ENCODE measurements at regions not wholly inside any gene's neighbourhood (a gene's known extent, or its start where the extent isn't known, plus 50 kb on each side); places are given as distances from the start of the nearest gene placed in this dataset.
A peak's percentile ranks its signal among the peaks of the same experiment; 100 is the strongest.

GRCh38 chr1:193593147-193593885 lies 406.9 kb upstream of the B3GALT2 start:
- peaks cover 7% of the 10 kb centered on the region for H3K4me1 ChIP-seq (ENCODE audit: control insufficient read depth, insufficient read depth, low read length, poor library complexity, severe bottlenecking)
- H3K4me3 ChIP-seq (ENCODE audit: extremely low read depth, insufficient read depth, low read length, poor library complexity, severe bottlenecking) = no peak overlapping the region
- no peaks in the 10 kb centered on the region for H3K9me3 ChIP-seq (ENCODE audit: control insufficient read depth, low read length)
- WGBS, 2 experiments (ENCODE audit: insufficient coverage in 2 of 2) = 100% methylated on average over 1 of the region's 3 CpGs; no CpG with 5 or more reads in 1 of the 2 experiments
- H3K27ac ChIP-seq (ENCODE audit: low read depth, low read length, severe bottlenecking) = no peak overlapping the region
- H3K36me3 ChIP-seq (ENCODE audit: control insufficient read depth, insufficient read depth, low read length) = no peaks in the 10 kb centered on the region

GRCh38 chr1:193592317-193592716 lies 405.9 kb upstream of the B3GALT2 start:
- H3K9me3 ChIP-seq (ENCODE audit: control insufficient read depth, low read length) = no peaks in the 10 kb centered on the region
- no peak overlapping the region for H3K27ac ChIP-seq (ENCODE audit: low read depth, low read length, severe bottlenecking)

GRCh38 chr1:193590102-193590501 lies 403.7 kb upstream of the B3GALT2 start:
- H3K36me3 ChIP-seq (ENCODE audit: control insufficient read depth, insufficient read depth, low read length) = no peaks in the 10 kb centered on the region
- H3K4me1 ChIP-seq (ENCODE audit: control insufficient read depth, insufficient read depth, low read length, poor library complexity, severe bottlenecking) = peaks cover 9% of the 10 kb centered on the region
- no peak overlapping the region for H3K4me3 ChIP-seq (ENCODE audit: extremely low read depth, insufficient read depth, low read length, poor library complexity, severe bottlenecking)

More at GRCh38 chr1:193592317-193592716, 405.9 kb upstream of the B3GALT2 start:
- Histone ChIP-seq H3K4me3 (ENCODE audit: extremely low read depth, insufficient read depth, low read length, poor library complexity, severe bottlenecking) (no peak overlapping the region), H3K36me3 (ENCODE audit: control insufficient read depth, insufficient read depth, low read length) (no peaks in the 10 kb centered on the region), H3K4me1 (ENCODE audit: control insufficient read depth, insufficient read depth, low read length, poor library complexity, severe bottlenecking) (peaks cover 9% of the 10 kb centered on the region)
- 74% methylated on average over 2 of the region's 2 CpGs; no CpG with 5 or more reads in 1 of the 2 experiments for WGBS, 2 experiments (ENCODE audit: insufficient coverage in 2 of 2)

GRCh38 chr1:193589597-193590040 lies 403.2 kb upstream of the B3GALT2 start:
- H3K4me3 ChIP-seq (ENCODE audit: extremely low read depth, insufficient read depth, low read length, poor library complexity, severe bottlenecking) = no peak overlapping the region
- H3K27ac ChIP-seq (ENCODE audit: low read depth, low read length, severe bottlenecking) = no peak overlapping the region
- peaks cover 9% of the 10 kb centered on the region for H3K4me1 ChIP-seq (ENCODE audit: control insufficient read depth, insufficient read depth, low read length, poor library complexity, severe bottlenecking)
- no peaks in the 10 kb centered on the region for H3K9me3 ChIP-seq (ENCODE audit: control insufficient read depth, low read length)
- H3K36me3 ChIP-seq (ENCODE audit: control insufficient read depth, insufficient read depth, low read length) = no peaks in the 10 kb centered on the region
- WGBS, 2 experiments (ENCODE audit: insufficient coverage in 2 of 2) = 79 to 80% methylated on average over 3 of the region's 3 CpGs

More at GRCh38 chr1:193590102-193590501, 403.7 kb upstream of the B3GALT2 start:
- no peaks in the 10 kb centered on the region for H3K9me3 ChIP-seq (ENCODE audit: control insufficient read depth, low read length)
- no peak overlapping the region for H3K27ac ChIP-seq (ENCODE audit: low read depth, low read length, severe bottlenecking)

- WGBS, 2 experiments (ENCODE audit: insufficient coverage in 2 of 2) = 10 to 15% methylated on average over 5 to 6 of the region's 8 CpGs
- H3K36me3 ChIP-seq (ENCODE audit: control insufficient read depth, insufficient read depth, low read length) = no peaks in the 10 kb centered on the region
- H3K9me3 ChIP-seq (ENCODE audit: control insufficient read depth, low read length) = no peaks in the 10 kb centered on the region
- no peak overlapping the region for H3K27ac ChIP-seq (ENCODE audit: low read depth, low read length, severe bottlenecking)
- H3K4me3 ChIP-seq (ENCODE audit: extremely low read depth, insufficient read depth, low read length, poor library complexity, severe bottlenecking) = no peak overlapping the region
- H3K4me1 ChIP-seq (ENCODE audit: control insufficient read depth, insufficient read depth, low read length, poor library complexity, severe bottlenecking) = peaks cover 9% of the 10 kb centered on the region
Measured at GRCh38 chr1:193588311-193589082, 402.1 kb upstream of the B3GALT2 start.

- Histone ChIP-seq H3K36me3 (ENCODE audit: control insufficient read depth, insufficient read depth, low read length) (no peaks in the 10 kb centered on the region), H3K4me3 (ENCODE audit: extremely low read depth, insufficient read depth, low read length, poor library complexity, severe bottlenecking) (no peak overlapping the region), H3K4me1 (ENCODE audit: control insufficient read depth, insufficient read depth, low read length, poor library complexity, severe bottlenecking) (peaks cover 9% of the 10 kb centered on the region), H3K9me3 (ENCODE audit: control insufficient read depth, low read length) (no peaks in the 10 kb centered on the region), H3K27ac (ENCODE audit: low read depth, low read length, severe bottlenecking) (no peak overlapping the region)
- 100% methylated on average over 1 of the region's 2 CpGs; no CpG with 5 or more reads in 1 of the 2 experiments for WGBS, 2 experiments (ENCODE audit: insufficient coverage in 2 of 2)
Measured at GRCh38 chr1:193584731-193585239, 398.4 kb upstream of the B3GALT2 start.

- H3K27ac ChIP-seq (ENCODE audit: low read depth, low read length, severe bottlenecking) = no peak overlapping the region
- no peak overlapping the region for H3K4me3 ChIP-seq (ENCODE audit: extremely low read depth, insufficient read depth, low read length, poor library complexity, severe bottlenecking)
- 88% methylated on average over 3 of the region's 3 CpGs for WGBS, 2 experiments (ENCODE audit: insufficient coverage in 2 of 2)
- H3K9me3 ChIP-seq (ENCODE audit: control insufficient read depth, low read length) = no peaks in the 10 kb centered on the region
- H3K36me3 ChIP-seq (ENCODE audit: control insufficient read depth, insufficient read depth, low read length) = no peaks in the 10 kb centered on the region
- H3K4me1 ChIP-seq (ENCODE audit: control insufficient read depth, insufficient read depth, low read length, poor library complexity, severe bottlenecking) = no peaks in the 10 kb centered on the region
Measured at GRCh38 chr1:193581341-193581740, 394.9 kb upstream of the B3GALT2 start.

- Histone ChIP-seq H3K4me3 (ENCODE audit: extremely low read depth, insufficient read depth, low read length, poor library complexity, severe bottlenecking) (no peak overlapping the region), H3K27ac (ENCODE audit: low read depth, low read length, severe bottlenecking) (no peak overlapping the region), H3K36me3 (ENCODE audit: control insufficient read depth, insufficient read depth, low read length) (no peaks in the 10 kb centered on the region), H3K9me3 (ENCODE audit: control insufficient read depth, low read length) (no peaks in the 10 kb centered on the region), H3K4me1 (ENCODE audit: control insufficient read depth, insufficient read depth, low read length, poor library complexity, severe bottlenecking) (no peaks in the 10 kb centered on the region)
- WGBS, 2 experiments (ENCODE audit: insufficient coverage in 2 of 2) = no CpG with 5 or more reads among the region's 3 CpGs
Measured at GRCh38 chr1:193580419-193580818, 394.0 kb upstream of the B3GALT2 start.

GRCh38 chr1:193579323-193579722 lies 392.9 kb upstream of the B3GALT2 start:
- H3K36me3 ChIP-seq (ENCODE audit: control insufficient read depth, insufficient read depth, low read length) = no peaks in the 10 kb centered on the region
- no peaks in the 10 kb centered on the region for H3K9me3 ChIP-seq (ENCODE audit: control insufficient read depth, low read length)
- H3K4me1 ChIP-seq (ENCODE audit: control insufficient read depth, insufficient read depth, low read length, poor library complexity, severe bottlenecking) = no peaks in the 10 kb centered on the region
- no CpG with 5 or more reads among the region's 1 CpG for WGBS, 2 experiments (ENCODE audit: insufficient coverage in 2 of 2)
- no peak overlapping the region for H3K27ac ChIP-seq (ENCODE audit: low read depth, low read length, severe bottlenecking)
- H3K4me3 ChIP-seq (ENCODE audit: extremely low read depth, insufficient read depth, low read length, poor library complexity, severe bottlenecking) = no peak overlapping the region

- H3K9me3 ChIP-seq (ENCODE audit: control insufficient read depth, low read length) = no peaks in the 10 kb centered on the region
- no peaks in the 10 kb centered on the region for H3K36me3 ChIP-seq (ENCODE audit: control insufficient read depth, insufficient read depth, low read length)
- peaks cover 3% of the 10 kb centered on the region for H3K4me1 ChIP-seq (ENCODE audit: control insufficient read depth, insufficient read depth, low read length, poor library complexity, severe bottlenecking)
- H3K4me3 ChIP-seq (ENCODE audit: extremely low read depth, insufficient read depth, low read length, poor library complexity, severe bottlenecking) = no peak overlapping the region
- H3K27ac ChIP-seq (ENCODE audit: low read depth, low read length, severe bottlenecking) = no peak overlapping the region
Measured at GRCh38 chr1:193574913-193575312, 388.5 kb upstream of the B3GALT2 start.

- peak overlapping the region; percentile 83 for H3K27ac ChIP-seq (ENCODE audit: low read depth, low read length, severe bottlenecking)
- no peaks in the 10 kb centered on the region for H3K9me3 ChIP-seq (ENCODE audit: control insufficient read depth, low read length)
- H3K4me3 ChIP-seq (ENCODE audit: extremely low read depth, insufficient read depth, low read length, poor library complexity, severe bottlenecking) = no peak overlapping the region
- H3K36me3 ChIP-seq (ENCODE audit: control insufficient read depth, insufficient read depth, low read length) = no peaks in the 10 kb centered on the region
- peaks cover 14% of the 10 kb centered on the region for H3K4me1 ChIP-seq (ENCODE audit: control insufficient read depth, insufficient read depth, low read length, poor library complexity, severe bottlenecking)
Measured at GRCh38 chr1:193569983-193570269, 383.5 kb upstream of the B3GALT2 start.
